Lower leg skin (tissue), 4 donors: ENCODE measurements at regions not wholly inside any gene's neighbourhood (a gene's known extent, or its start where the extent isn't known, plus 50 kb on each side); places are given as distances from the start of the nearest gene placed in this dataset.

Experiments
- DNase-seq, 2 donors: peaks; one replicate each; pipeline ENCODE4 v3.0.0-alpha.2; 2019; ENCODE audit warnings: low spot score in 2 of 2
- H3K4me3 ChIP-seq: fragments of 200-600 bp; sonication (generic); 2 replicates; pipeline ENCODE4 v1.5.1; 2017; ENCODE audit warnings: mild to moderate bottlenecking, low read depth; ENCODE audit not compliant: poor library complexity, severe bottlenecking
- POLR2A ChIP-seq, 2 donors: fragments of 450-650 bp; IDR thresholded peaks; one replicate each; pipeline ENCODE4 v1.6.1; 2016 to 2017; ENCODE audit warnings: antibody characterized with exemption in 2 of 2, mild to moderate bottlenecking in 1 of 2, moderate library complexity in 1 of 2
- WGBS, 2 donors: methylation state at CpG; one replicate each; pipeline ENCODE4 v1.1.5; 2018; 5-methylcytosine and 5-hydroxymethylcytosine counted together
- intact Hi-C: fragments of 100-400 bp; cut with DNase I; formaldehyde crosslinking; loops from one replicate; pipeline ENCODE4 v1.15.0; 2023; ENCODE audit warnings: low total_unique reads
- TF ChIP-seq, protein P1 (sequence below), 3 donors: fragments of 450-650 bp; IDR thresholded peaks; one replicate each; pipeline ENCODE4 v1.5.1; 2016; ENCODE audit warnings: antibody characterized with exemption in 3 of 3, mild to moderate bottlenecking in 3 of 3, moderate library complexity in 2 of 3

DNA sequence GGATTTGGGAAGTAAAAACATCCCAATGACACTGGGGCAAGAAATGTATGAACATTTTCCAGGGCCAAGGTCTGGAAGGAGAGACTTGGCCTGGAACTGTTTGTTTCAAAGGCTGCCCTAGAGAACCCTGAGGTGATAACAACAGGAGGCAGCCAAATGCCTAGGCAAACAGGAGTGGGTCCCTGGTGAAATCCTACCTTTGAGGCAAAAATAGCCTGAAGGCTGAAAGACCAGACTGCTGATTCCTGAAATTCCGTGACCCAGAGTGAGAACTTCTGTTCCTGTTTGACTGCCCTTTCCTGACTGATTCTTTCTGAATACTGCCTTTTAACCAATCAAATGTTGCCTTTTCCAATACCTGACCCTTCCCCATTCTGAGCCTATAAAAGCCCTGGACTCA is 196.4 kb downstream of the NSUN3 start:
- no peak for TF ChIP-seq POLR2A (IDR thresholded peaks at IDR 0.05)
- TF ChIP-seq, protein P1, sequence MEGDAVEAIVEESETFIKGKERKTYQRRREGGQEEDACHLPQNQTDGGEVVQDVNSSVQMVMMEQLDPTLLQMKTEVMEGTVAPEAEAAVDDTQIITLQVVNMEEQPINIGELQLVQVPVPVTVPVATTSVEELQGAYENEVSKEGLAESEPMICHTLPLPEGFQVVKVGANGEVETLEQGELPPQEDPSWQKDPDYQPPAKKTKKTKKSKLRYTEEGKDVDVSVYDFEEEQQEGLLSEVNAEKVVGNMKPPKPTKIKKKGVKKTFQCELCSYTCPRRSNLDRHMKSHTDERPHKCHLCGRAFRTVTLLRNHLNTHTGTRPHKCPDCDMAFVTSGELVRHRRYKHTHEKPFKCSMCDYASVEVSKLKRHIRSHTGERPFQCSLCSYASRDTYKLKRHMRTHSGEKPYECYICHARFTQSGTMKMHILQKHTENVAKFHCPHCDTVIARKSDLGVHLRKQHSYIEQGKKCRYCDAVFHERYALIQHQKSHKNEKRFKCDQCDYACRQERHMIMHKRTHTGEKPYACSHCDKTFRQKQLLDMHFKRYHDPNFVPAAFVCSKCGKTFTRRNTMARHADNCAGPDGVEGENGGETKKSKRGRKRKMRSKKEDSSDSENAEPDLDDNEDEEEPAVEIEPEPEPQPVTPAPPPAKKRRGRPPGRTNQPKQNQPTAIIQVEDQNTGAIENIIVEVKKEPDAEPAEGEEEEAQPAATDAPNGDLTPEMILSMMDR (IDR thresholded peaks at IDR 0.05) = no peak
- intact Hi-C loops = no loop called here
- 73 to 77% methylated on average over 1 of the region's 1 CpG for WGBS, 2 donors

DNA sequence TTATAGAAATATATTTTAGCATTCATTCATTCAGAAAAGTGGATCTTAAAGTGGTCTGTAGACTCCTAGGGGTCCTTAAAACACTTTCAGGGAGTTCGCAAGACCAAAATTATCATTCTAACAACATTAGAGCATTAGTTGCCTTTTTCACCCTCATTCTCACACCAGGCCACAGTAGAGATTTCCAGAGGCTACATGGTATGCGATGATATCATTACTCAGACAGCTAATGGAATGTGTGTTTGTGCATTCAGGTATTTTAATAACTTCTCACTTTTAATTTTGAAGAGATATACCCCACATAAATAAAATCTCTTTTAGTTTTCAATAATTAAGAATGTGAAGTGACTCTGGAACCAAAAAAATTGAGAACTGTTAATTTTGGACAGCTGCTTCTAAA is 206.9 kb downstream of the NSUN3 start:
- H3K4me3 ChIP-seq = no peak overlapping the region
- no peak for TF ChIP-seq POLR2A (IDR thresholded peaks at IDR 0.05)
- TF ChIP-seq, protein P1 (IDR thresholded peaks at IDR 0.05) = no peak
- 79 to 82% methylated on average over 2 of the region's 2 CpGs for WGBS, 2 donors

More for the DNA sequence above, 196.4 kb downstream of the NSUN3 start:
- no peak for DNase-seq
- no peak overlapping the region for H3K4me3 ChIP-seq

DNA sequence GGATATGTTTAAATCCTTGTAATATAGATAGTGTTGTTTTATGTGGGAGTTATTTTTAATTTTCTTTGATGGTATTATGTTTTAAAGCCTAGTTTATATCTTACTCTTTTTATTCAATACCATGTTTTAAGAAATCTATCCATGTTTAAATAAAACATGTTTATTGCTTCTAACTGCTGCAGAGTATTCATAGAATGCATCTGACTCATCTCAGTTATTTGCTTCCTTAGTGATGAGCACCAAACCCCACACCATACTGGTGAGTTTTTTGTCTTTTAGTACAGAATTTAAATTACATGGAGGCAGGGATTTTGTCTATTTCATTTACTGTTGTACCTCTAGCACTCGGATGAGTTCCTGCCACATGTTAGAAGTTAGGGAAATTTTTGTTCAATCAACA is 209.2 kb downstream of the NSUN3 start:
- DNase-seq = no peak
- intact Hi-C loops = no loop called here
- TF ChIP-seq, protein P1 (IDR thresholded peaks at IDR 0.05) = no peak
- no peak for TF ChIP-seq POLR2A (IDR thresholded peaks at IDR 0.05)
- WGBS, 2 donors = 87 to 98% methylated on average over 1 of the region's 1 CpG
- H3K4me3 ChIP-seq = no peak overlapping the region

More for the DNA sequence above, 206.9 kb downstream of the NSUN3 start:
- intact Hi-C loops = no loop called here
- DNase-seq = no peak

DNA sequence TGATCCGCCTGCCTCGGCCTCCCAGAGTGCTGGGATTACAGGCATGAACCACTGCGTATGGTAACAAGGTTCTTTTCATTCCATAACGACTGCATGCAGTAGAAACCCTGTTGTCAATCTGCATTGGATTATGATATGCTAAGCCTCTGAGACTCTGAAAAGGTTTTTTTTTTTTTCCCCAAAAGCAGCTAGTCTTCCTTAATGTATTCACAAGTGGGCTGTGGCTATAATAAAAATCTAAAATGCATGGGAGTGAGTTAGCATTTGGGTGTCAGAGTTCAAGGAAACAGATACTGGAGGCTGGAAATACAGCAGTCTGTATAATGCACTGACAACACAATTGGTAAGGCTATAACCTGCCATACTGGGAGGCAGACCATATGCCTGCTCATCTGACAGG is 218.1 kb downstream of the NSUN3 start:
- intact Hi-C loops = no loop called here
- no peak overlapping the region for H3K4me3 ChIP-seq
- TF ChIP-seq, protein P1 (IDR thresholded peaks at IDR 0.05) = no peak
- no peak for TF ChIP-seq POLR2A (IDR thresholded peaks at IDR 0.05)
- DNase-seq = no peak
- WGBS, 2 donors = 84 to 85% methylated on average over 4 of the region's 4 CpGs

DNA sequence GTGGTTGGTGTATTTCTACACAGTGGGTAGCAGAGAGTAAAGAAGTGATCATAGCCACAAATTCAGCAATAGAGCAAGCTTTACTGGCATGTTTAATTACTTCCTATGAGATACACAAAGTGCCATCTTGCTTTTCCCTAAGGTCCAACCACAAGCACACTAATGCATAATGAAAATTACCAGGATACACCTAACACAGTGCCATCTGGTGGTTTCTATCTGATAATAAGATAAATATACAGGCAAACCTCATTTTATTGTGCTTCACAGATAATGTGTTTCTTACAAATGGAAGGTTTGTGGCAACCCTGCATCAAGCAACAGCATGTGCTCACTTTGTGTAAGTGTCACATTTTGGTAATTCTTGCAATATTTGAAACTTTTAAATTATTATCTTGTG is 223.0 kb downstream of the NSUN3 start:
- no peak for DNase-seq
- intact Hi-C loops = no loop called here
- TF ChIP-seq, protein P1 (IDR thresholded peaks at IDR 0.05) = no peak
- no peak for TF ChIP-seq POLR2A (IDR thresholded peaks at IDR 0.05)
- no peak overlapping the region for H3K4me3 ChIP-seq

DNA sequence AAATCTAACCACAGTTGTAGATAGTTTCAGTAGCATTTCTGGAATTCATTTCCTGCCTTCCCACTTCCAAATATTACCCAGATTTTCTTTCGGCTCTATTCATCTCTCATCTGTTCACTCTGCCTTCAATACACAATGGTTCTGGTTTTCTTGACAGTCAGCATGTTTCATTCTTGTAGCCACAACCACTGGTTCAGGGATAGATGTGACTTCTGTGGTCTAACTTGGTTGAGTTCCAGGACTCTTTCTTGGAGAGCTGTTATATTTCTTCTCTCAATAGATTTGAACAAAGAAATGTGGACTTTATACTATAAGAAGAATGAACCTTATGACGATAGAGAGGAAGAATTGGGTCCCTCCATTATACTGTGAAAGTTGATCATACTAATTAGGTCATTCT is 228.8 kb downstream of the NSUN3 start:
- intact Hi-C loops = no loop called here
- DNase-seq = no peak
- H3K4me3 ChIP-seq = no peak overlapping the region
- WGBS, 2 donors = 63 to 75% methylated on average over 2 of the region's 2 CpGs
- TF ChIP-seq, protein P1 (IDR thresholded peaks at IDR 0.05) = no peak
- TF ChIP-seq POLR2A (IDR thresholded peaks at IDR 0.05) = no peak
